ENCODE measurements at regions not wholly inside any gene's neighbourhood (a gene's known extent, or its start where the extent isn't known, plus 50 kb on each side); places are given as distances from the start of the nearest gene placed in this dataset.

GRCh38 chr3:14275962-14276909 lies 97.6 kb downstream of the LSM3 start:
- no peak for ATAC-seq (ENCODE audit: low read depth)
- H2AK5ac ChIP-seq (ENCODE audit: low read depth, low read length), result 0 out of 2 replicates have a peak overlapping the region, but pooled peaks have one; percentile 23
- H3K4me3 ChIP-seq (ENCODE audit: insufficient read depth, low read depth, low read length), result no peak overlapping the region
- H3K18ac ChIP-seq (ENCODE audit: low read depth, low read length), result no peak overlapping the region
- H3K4me1 ChIP-seq (ENCODE audit: control insufficient read depth, insufficient read depth, low read length), result no peaks in the 10 kb centered on the region; the same call in 1 of the 2 replicates
- H3K27ac ChIP-seq (ENCODE audit: insufficient read depth, low read length), result no peak overlapping the region
- no peak overlapping the region for H3K4me2 ChIP-seq (ENCODE audit: low read depth, low read length)
- H3K9me1 ChIP-seq (ENCODE audit: insufficient read depth, low read length), result peaks cover 4% of the 10 kb centered on the region; the same call in 1 of the 2 replicates
- no peak overlapping the region; the same call in 2 of the 3 replicates for H2BK15ac ChIP-seq (ENCODE audit: low read depth, low read length)
- peak overlapping the region; percentile 19 for H2AK9ac ChIP-seq (replicated peaks; ENCODE audit: low read depth, low read length, poor library complexity)
- ChIA-PET CTCF (interaction anchor here (1.0 to 1.4 kb wide), 2 partner anchors 13 to 122 kb away, joined by 3 to 6 read pairs; no protein-coding TSS in a partner anchor), POLR2A (ENCODE audit: unreplicated experiment) (interaction anchor here (0.6 kb wide), 1 partner anchor 126 kb away, joined by 3 read pairs; the partner anchor contains the start of gene SLC6A6)
- no peaks in the 10 kb centered on the region for H3K36me3 ChIP-seq (ENCODE audit: control insufficient read depth, insufficient read depth, low read length)
- dilution Hi-C loops (cut with HindIII; ENCODE audit: low sequenced_read_pairs, unreplicated experiment) (no loop called here), in situ Hi-C loops (cut with MboI; ENCODE audit: low sequenced_read_pairs) (no loop called here), intact Hi-C loops (cut with micrococcal nuclease) (no loop called here)
- DNase-seq, result no peak
- no peak overlapping the region for H4K5ac ChIP-seq (ENCODE audit: low read depth, low read length)
- 100% methylated on average over 3 of the region's 12 CpGs; no CpG with 5 or more reads in 1 of the 2 experiments for WGBS, 2 experiments (ENCODE audit: extremely low coverage in 2 of 2, insufficient read length in 1 of 2)
- H2AFZ ChIP-seq (replicated peaks; ENCODE audit: low read length, poor library complexity), result peak overlapping the region; percentile 33
- H3K9ac ChIP-seq (ENCODE audit: low read depth, low read length), result no peak overlapping the region
- no peak overlapping the region for H4K8ac ChIP-seq (ENCODE audit: low read depth in 2 of 2, low read length in 2 of 2)
- H2BK120ac ChIP-seq (ENCODE audit: low read depth, low read length), result no peak overlapping the region
- H3K9me3 ChIP-seq (ENCODE audit: control insufficient read depth, insufficient read depth, low read length), result no peaks in the 10 kb centered on the region
- H2BK5ac ChIP-seq (ENCODE audit: low read depth, low read length, poor library complexity, severe bottlenecking), result no peak overlapping the region
- peaks cover 1% of the 10 kb centered on the region; the same call in 1 of the 2 replicates for H3K27me3 ChIP-seq (ENCODE audit: control insufficient read depth, insufficient read depth, low read length)
- no TSS peak for BruUV-seq (replicated peaks)
- no peak overlapping the region for H3K56ac ChIP-seq (ENCODE audit: extremely low read depth, insufficient read depth, low read length)
- no peak overlapping the region for H2BK20ac ChIP-seq (ENCODE audit: low read depth, low read length)
- H3K79me1 ChIP-seq (ENCODE audit: low read depth in 1 of 2, low read length in 2 of 2), result no peaks in the 10 kb centered on the region
- no peak overlapping the region for H3K14ac ChIP-seq (replicated peaks; ENCODE audit: low read depth, low read length)
- no peak overlapping the region for H3K23ac ChIP-seq (ENCODE audit: low read depth, low read length)
- no peaks in the 10 kb centered on the region for H4K20me1 ChIP-seq (ENCODE audit: insufficient read depth, low read length)
- no peak overlapping the region for H3K4ac ChIP-seq (ENCODE audit: low read depth, low read length)
- H4K91ac ChIP-seq (ENCODE audit: insufficient read depth, low read depth, low read length), result no peak overlapping the region
- TF ChIP-seq CHD1 (IDR thresholded peaks at IDR 0.05; ENCODE audit: low read depth, low read length), result no peak
- TF ChIP-seq MXI1 (IDR thresholded peaks at IDR 0.05; ENCODE audit: borderline replicate concordance, low read depth, low read length), result no peak
- no peak for TF ChIP-seq ELK1 (IDR thresholded peaks at IDR 0.05; ENCODE audit: borderline replicate concordance, low read depth, low read length)
- TF ChIP-seq NFE2L2 (IDR thresholded peaks at IDR 0.05; ENCODE audit: low read depth, low read length), result no peak
- no peak for TF ChIP-seq RCOR1 (IDR thresholded peaks at IDR 0.05; ENCODE audit: insufficient replicate concordance, low read length)
- TF ChIP-seq SMC3 (IDR thresholded peaks at IDR 0.05; ENCODE audit: low read depth, low read length), result no peak
- TF ChIP-seq FOS (IDR thresholded peaks at IDR 0.05; ENCODE audit: low read depth, low read length), result no peak
- no peak for TF ChIP-seq USF2 (IDR thresholded peaks at IDR 0.05; ENCODE audit: low read depth, low read length)
- no peak for TF ChIP-seq MAFK (IDR thresholded peaks at IDR 0.05; ENCODE audit: low read depth, low read length)
- no peak for TF ChIP-seq POLR2A (IDR thresholded peaks at IDR 0.05; ENCODE audit: low read depth, low read length)
- no peak for TF ChIP-seq CEBPB (IDR thresholded peaks at IDR 0.05; ENCODE audit: low read depth, low read length)
- no peak for TF ChIP-seq MAZ (IDR thresholded peaks at IDR 0.05; ENCODE audit: borderline replicate concordance, low read depth, low read length)
- TF ChIP-seq CTCF (conservative IDR thresholded peaks at IDR 0.05; ENCODE audit: low read depth, low read length), result no peak
- no peak for TF ChIP-seq RFX5 (IDR thresholded peaks at IDR 0.05; ENCODE audit: low read depth, low read length)
